NT2/D1 (cell line): ENCODE measurements at regions not wholly inside any gene's neighbourhood (a gene's known extent, or its start where the extent isn't known, plus 50 kb on each side); places are given as distances from the start of the nearest gene placed in this dataset.

ENCODE experiments used
- DNase-seq: peaks from one replicate; pipeline ENCODE4 v3.0.0-alpha.2; 2011; ENCODE audit warnings: low read depth, low spot score
- H3K27me3 ChIP-seq: 2 replicates; pipeline ENCODE4 v1.6.0; 2011; ENCODE audit warnings: mild to moderate bottlenecking; ENCODE audit not compliant: insufficient read length, insufficient read depth
- H3K36me3 ChIP-seq: 2 replicates; pipeline ENCODE4 v1.6.1; 2011; ENCODE audit warnings: mild to moderate bottlenecking, low read length, mixed read lengths; ENCODE audit not compliant: insufficient read depth, insufficient read length
- H3K4me1 ChIP-seq: 2 replicates; pipeline ENCODE4 v1.5.1; 2011; ENCODE audit not compliant: insufficient read depth, insufficient read length
- H3K4me3 ChIP-seq: 2 replicates; pipeline ENCODE4 v1.5.1; 2011; ENCODE audit warnings: low read depth; ENCODE audit not compliant: insufficient read length
- H3K9ac ChIP-seq: 2 replicates; pipeline ENCODE4 v1.6.0; 2011; ENCODE audit warnings: low read depth; ENCODE audit not compliant: insufficient read length
- H3K9me3 ChIP-seq: 2 replicates; pipeline ENCODE4 v1.5.1; 2011; ENCODE audit warnings: mild to moderate bottlenecking, low read length; ENCODE audit not compliant: insufficient read depth
- SUZ12 ChIP-seq: IDR thresholded peaks from 2 replicates; pipeline ENCODE4 v1.6.1; 2011; ENCODE audit not compliant: insufficient read length, insufficient read depth; ENCODE audit errors: extremely low read depth
- YY1 ChIP-seq: IDR thresholded peaks from 2 replicates; pipeline ENCODE4 v1.6.1; 2011; ENCODE audit not compliant: insufficient read length, insufficient read depth
- ZNF274 ChIP-seq: IDR thresholded peaks from 2 replicates; pipeline ENCODE4 v1.6.1; 2011; ENCODE audit warnings: mild to moderate bottlenecking, low read depth, low read length

- no peak for TF ChIP-seq YY1
- TF ChIP-seq ZNF274: no peak
- TF ChIP-seq SUZ12: no peak
- DNase-seq: no peak
- no peaks in the 10 kb centered on the region for H3K36me3 ChIP-seq
- H3K4me3 ChIP-seq: no peak overlapping the region
- H3K9me3 ChIP-seq: no peaks in the 10 kb centered on the region
- no peak overlapping the region for H3K9ac ChIP-seq
- H3K27me3 ChIP-seq: no peaks in the 10 kb centered on the region
- H3K4me1 ChIP-seq: no peaks in the 10 kb centered on the region
Observed at GRCh38 chr1:193498088-193498655, 311.8 kb upstream of the B3GALT2 start.

- no peak overlapping the region for H3K9ac ChIP-seq
- no peaks in the 10 kb centered on the region for H3K27me3 ChIP-seq
- H3K4me3 ChIP-seq: no peak overlapping the region
- no peaks in the 10 kb centered on the region for H3K9me3 ChIP-seq
- no peak for DNase-seq
- H3K36me3 ChIP-seq: no peaks in the 10 kb centered on the region
- TF ChIP-seq ZNF274 (no peak), SUZ12 (no peak), YY1 (no peak)
- no peaks in the 10 kb centered on the region for H3K4me1 ChIP-seq
Observed at GRCh38 chr1:193494368-193494767, 308.0 kb upstream of the B3GALT2 start.

GRCh38 chr1:193489191-193489590, 302.8 kb upstream of the B3GALT2 start:
- TF ChIP-seq YY1: no peak
- no peak for TF ChIP-seq ZNF274
- no peak for TF ChIP-seq SUZ12
- DNase-seq: no peak
- Histone ChIP-seq H3K9me3 (no peaks in the 10 kb centered on the region), H3K36me3 (no peaks in the 10 kb centered on the region), H3K4me3 (no peak overlapping the region), H3K9ac (no peak overlapping the region), H3K27me3 (no peaks in the 10 kb centered on the region), H3K4me1 (no peaks in the 10 kb centered on the region)

- DNase-seq: no peak
- no peaks in the 10 kb centered on the region for H3K9me3 ChIP-seq
- TF ChIP-seq SUZ12 (no peak), ZNF274 (no peak), YY1 (no peak)
Observed at GRCh38 chr1:193487722-193488121, 301.3 kb upstream of the B3GALT2 start.

GRCh38 chr1:193486671-193487229, 300.3 kb upstream of the B3GALT2 start:
- H3K4me1 ChIP-seq: no peaks in the 10 kb centered on the region
- H3K9ac ChIP-seq: no peak overlapping the region
- H3K27me3 ChIP-seq: no peaks in the 10 kb centered on the region
- no peaks in the 10 kb centered on the region for H3K36me3 ChIP-seq
- DNase-seq: no peak
- H3K9me3 ChIP-seq: no peaks in the 10 kb centered on the region
- no peak for TF ChIP-seq ZNF274
- no peak for TF ChIP-seq YY1
- TF ChIP-seq SUZ12: no peak
- H3K4me3 ChIP-seq: no peak overlapping the region

More at GRCh38 chr1:193487722-193488121, 301.3 kb upstream of the B3GALT2 start:
- no peak overlapping the region for H3K9ac ChIP-seq
- no peaks in the 10 kb centered on the region for H3K36me3 ChIP-seq
- no peak overlapping the region for H3K4me3 ChIP-seq
- no peaks in the 10 kb centered on the region for H3K4me1 ChIP-seq
- no peaks in the 10 kb centered on the region for H3K27me3 ChIP-seq

GRCh38 chr1:193480755-193481154, 294.3 kb upstream of the B3GALT2 start:
- no peaks in the 10 kb centered on the region for H3K4me1 ChIP-seq
- H3K9me3 ChIP-seq: no peaks in the 10 kb centered on the region
- no peak overlapping the region for H3K9ac ChIP-seq
- H3K27me3 ChIP-seq: no peaks in the 10 kb centered on the region
- H3K36me3 ChIP-seq: no peaks in the 10 kb centered on the region
- no peak for TF ChIP-seq YY1
- TF ChIP-seq ZNF274: no peak
- TF ChIP-seq SUZ12: no peak
- no peak overlapping the region for H3K4me3 ChIP-seq
- no peak for DNase-seq

- H3K9ac ChIP-seq: no peak overlapping the region
- TF ChIP-seq YY1: no peak
- TF ChIP-seq SUZ12: no peak
- no peak for TF ChIP-seq ZNF274
- no peaks in the 10 kb centered on the region for H3K4me1 ChIP-seq
- no peaks in the 10 kb centered on the region for H3K27me3 ChIP-seq
- H3K36me3 ChIP-seq: no peaks in the 10 kb centered on the region
- no peak for DNase-seq
- no peaks in the 10 kb centered on the region for H3K9me3 ChIP-seq
- H3K4me3 ChIP-seq: no peak overlapping the region
Observed at GRCh38 chr1:193479187-193479586, 292.8 kb upstream of the B3GALT2 start.

- no peaks in the 10 kb centered on the region for H3K27me3 ChIP-seq
Observed at GRCh38 chr1:193476748-193477147, 290.3 kb upstream of the B3GALT2 start.

More at GRCh38 chr1:193476748-193477147, 290.3 kb upstream of the B3GALT2 start:
- H3K4me3 ChIP-seq: no peak overlapping the region
- H3K4me1 ChIP-seq: no peaks in the 10 kb centered on the region
- no peak overlapping the region for H3K9ac ChIP-seq
- H3K9me3 ChIP-seq: no peaks in the 10 kb centered on the region
- H3K36me3 ChIP-seq: no peaks in the 10 kb centered on the region
- no peak for TF ChIP-seq ZNF274
- TF ChIP-seq SUZ12: no peak
- TF ChIP-seq YY1: no peak
- DNase-seq: no peak
